Keratinocyte (primary cell): ENCODE measurements at regions not wholly inside any gene's neighbourhood (a gene's known extent, or its start where the extent isn't known, plus 50 kb on each side); places are given as distances from the start of the nearest gene placed in this dataset.

ENCODE experiments used
- DNase-seq: peaks from one replicate; pipeline ENCODE4 v3.0.0-alpha.2; 2011; ENCODE audit warnings: low read depth, missing footprints, low spot score
- FAIRE-seq: peaks from 2 replicates; lab custom pipeline; 2011; peaks lifted over from hg19 to GRCh38; lab: Jason Lieb, UNC
- H2AFZ ChIP-seq: 2 replicates; pipeline ENCODE4 v1.6.0; 2012; ENCODE audit warnings: low read length, control low read depth, inconsistent platforms; ENCODE audit not compliant: control insufficient read depth
- H3K27ac ChIP-seq: 2 replicates; pipeline ENCODE4 v1.5.1; 2011; ENCODE audit warnings: low read length; ENCODE audit not compliant: control insufficient read depth, insufficient read depth
- H3K27me3 ChIP-seq: 3 replicates; pipeline ENCODE4 v1.6.0; 2011; ENCODE audit warnings: low read length; ENCODE audit not compliant: control insufficient read depth, insufficient read depth; ENCODE audit errors: extremely low read depth
- H3K36me3 ChIP-seq, 2 experiments: 2 replicates in 1 of 2; 3 replicates in 1 of 2; pipeline ENCODE4 v1.5.1; 2011; ENCODE audit warnings: low read length in 2 of 2, mild to moderate bottlenecking in 1 of 2; ENCODE audit not compliant: control insufficient read depth in 2 of 2, insufficient read depth in 2 of 2; ENCODE audit errors: extremely low read depth in 1 of 2
- H3K4me1 ChIP-seq: 3 replicates; pipeline ENCODE4 v1.5.1; 2011; ENCODE audit warnings: low read length; ENCODE audit not compliant: control insufficient read depth, insufficient read depth; ENCODE audit errors: extremely low read depth
- H3K4me2 ChIP-seq: 3 replicates; pipeline ENCODE4 v1.6.0; 2011; ENCODE audit warnings: low read depth, low read length; ENCODE audit not compliant: control insufficient read depth, insufficient read depth; ENCODE audit errors: extremely low read depth
- H3K4me3 ChIP-seq, 3 experiments: fragments of 200-600 bp in 1 of 3; sonication (generic) in 1 of 3; 2 replicates in 2 of 3; 3 replicates in 1 of 3; pipeline ENCODE4 v1.5.1; 2011 to 2016; ENCODE audit warnings: low read length in 3 of 3, mild to moderate bottlenecking in 3 of 3, control low read depth in 2 of 3, inconsistent platforms in 1 of 3, low read depth in 1 of 3, mixed read lengths in 1 of 3, mixed run types in 1 of 3, moderate library complexity in 1 of 3; ENCODE audit not compliant: control insufficient read depth in 2 of 3, insufficient read depth in 2 of 3; ENCODE audit errors: extremely low read depth in 1 of 3
- H3K79me2 ChIP-seq: 2 replicates; pipeline ENCODE4 v1.6.0; 2012; ENCODE audit warnings: low read length; ENCODE audit not compliant: control insufficient read depth, insufficient read depth
- H3K9ac ChIP-seq: 3 replicates; pipeline ENCODE4 v1.6.0; 2011; ENCODE audit warnings: low read length; ENCODE audit not compliant: control insufficient read depth, insufficient read depth; ENCODE audit errors: extremely low read depth
- H3K9me1 ChIP-seq: 3 replicates; pipeline ENCODE4 v1.6.0; 2011; ENCODE audit warnings: low read length; ENCODE audit not compliant: control insufficient read depth, insufficient read depth; ENCODE audit errors: extremely low read depth
- H3K9me3 ChIP-seq: 2 replicates; pipeline ENCODE4 v1.5.1; 2012; ENCODE audit warnings: low read depth, low read length; ENCODE audit not compliant: control insufficient read depth
- H4K20me1 ChIP-seq: 3 replicates; pipeline ENCODE4 v1.6.0; 2011; ENCODE audit warnings: low read length; ENCODE audit not compliant: control insufficient read depth, insufficient read depth; ENCODE audit errors: extremely low read depth
- CTCF ChIP-seq, 3 experiments: IDR thresholded peaks in 1 of 3; conservative IDR thresholded peaks in 1 of 3; optimal IDR thresholded peaks in 1 of 3; 2 replicates in 2 of 3; 3 replicates in 1 of 3; pipeline versions ENCODE3 to v1.5.1; 2011; ENCODE audit warnings: low read length in 3 of 3, mild to moderate bottlenecking in 3 of 3, moderate library complexity in 2 of 3, control low read depth in 1 of 3, inconsistent platforms in 1 of 3; ENCODE audit not compliant: insufficient read depth in 2 of 3; ENCODE audit errors: extremely low read depth in 1 of 3
- EZH2 ChIP-seq: IDR thresholded peaks from one replicate; pipeline ENCODE4 v1.6.1; 2012; ENCODE audit warnings: inconsistent platforms, mild to moderate bottlenecking, low read length, moderate library complexity
- dilution Hi-C: fragments of 300-500 bp; cut with MboI; formaldehyde crosslinking; loops from one replicate; pipeline ENCODE4 v1.7.0; 2020; ENCODE audit warnings: low sequenced_read_pairs; ENCODE audit not compliant: extremely low pct_ligation_motif_present

- H3K27me3 ChIP-seq: peaks cover 5% of the 10 kb centered on the region
- H3K4me2 ChIP-seq: no peak overlapping the region
- H4K20me1 ChIP-seq: no peaks in the 10 kb centered on the region
- no peaks in the 10 kb centered on the region for H3K9me1 ChIP-seq
- no peak overlapping the region for H3K9ac ChIP-seq
- no peaks in the 10 kb centered on the region for H3K36me3 ChIP-seq
- H3K27ac ChIP-seq: no peak overlapping the region
- dilution Hi-C loops: no loop called here
- FAIRE-seq (no peak), DNase-seq (no peak)
- no peak overlapping the region for H3K4me3 ChIP-seq
- H2AFZ ChIP-seq: no peak overlapping the region
- no peaks in the 10 kb centered on the region for H3K4me1 ChIP-seq
- H3K9me3 ChIP-seq: no peaks in the 10 kb centered on the region
- no peaks in the 10 kb centered on the region for H3K79me2 ChIP-seq
- no peak for TF ChIP-seq EZH2
- no peak for TF ChIP-seq CTCF (optimal IDR thresholded peaks at IDR 0.05 in 1 of 3, IDR thresholded peaks at IDR 0.05 in 1 of 3, conservative IDR thresholded peaks at IDR 0.05 in 1 of 3; ENCODE audit: extremely low read depth in 1 of 3, insufficient read depth in 2 of 3, low read length in 3 of 3)
Measured at GRCh38 chr12:107311682-107312081, 218.3 kb upstream of the CRY1 start.

GRCh38 chr12:107317751-107318555 is 224.6 kb upstream of the CRY1 start:
- peak overlapping the region; percentile 81 for H3K9ac ChIP-seq
- peaks cover 2% of the 10 kb centered on the region for H3K79me2 ChIP-seq
- H3K27me3 ChIP-seq: peaks cover 5% of the 10 kb centered on the region
- H3K9me3 ChIP-seq: no peaks in the 10 kb centered on the region
- dilution Hi-C loops: no loop called here
- FAIRE-seq (no peak), DNase-seq (no peak)
- peak overlapping the region; percentile 91 for H3K4me2 ChIP-seq
- peak overlapping the region; percentile 40 for H3K27ac ChIP-seq
- peak overlapping the region; percentile 56 to 84 (median 77) for H3K4me3 ChIP-seq
- H3K9me1 ChIP-seq: no peaks in the 10 kb centered on the region
- H3K36me3 ChIP-seq: no peaks in the 10 kb centered on the region
- no peaks in the 10 kb centered on the region for H4K20me1 ChIP-seq
- TF ChIP-seq EZH2 (no peak), CTCF (optimal IDR thresholded peaks at IDR 0.05 in 1 of 3, IDR thresholded peaks at IDR 0.05 in 1 of 3, conservative IDR thresholded peaks at IDR 0.05 in 1 of 3; ENCODE audit: extremely low read depth in 1 of 3, insufficient read depth in 2 of 3, low read length in 3 of 3) (peak in 2 of 3 experiments; percentile 22 to 65)
- H3K4me1 ChIP-seq: peaks cover 13% of the 10 kb centered on the region
- peak overlapping the region; percentile 88 for H2AFZ ChIP-seq
